ENCODE measurements at regions not wholly inside any gene's neighbourhood (a gene's known extent, or its start where the extent isn't known, plus 50 kb on each side); places are given as distances from the start of the nearest gene placed in this dataset.

- no peak for DNase-seq
Measured at GRCh38 chr16:86093801-86094750, 195.1 kb downstream of the IRF8 start.

GRCh38 chr16:86095131-86095752 is 196.3 kb downstream of the IRF8 start:
- no peak for DNase-seq

GRCh38 chr16:86095906-86096485 is 197.0 kb downstream of the IRF8 start:
- no peak for DNase-seq

GRCh38 chr16:86096850-86097249 is 197.9 kb downstream of the IRF8 start:
- no peak for DNase-seq

GRCh38 chr16:86099326-86099725 is 200.4 kb downstream of the IRF8 start:
- no peak for DNase-seq

GRCh38 chr16:86100205-86101136 is 201.5 kb downstream of the IRF8 start:
- no peak for DNase-seq

- DNase-seq, result no peak
Measured at GRCh38 chr16:86101137-86101896, 202.4 kb downstream of the IRF8 start.

- no peak for DNase-seq
Measured at GRCh38 chr16:86101897-86102157, 202.9 kb downstream of the IRF8 start.

GRCh38 chr16:86103320-86103719 is 204.4 kb downstream of the IRF8 start:
- DNase-seq, result no peak

- DNase-seq, result no peak
Measured at GRCh38 chr16:86104537-86105048, 205.6 kb downstream of the IRF8 start.

- no peak for DNase-seq
Measured at GRCh38 chr16:86107215-86107825, 208.4 kb downstream of the IRF8 start.

GRCh38 chr16:86108062-86108461 is 209.1 kb downstream of the IRF8 start:
- DNase-seq, result no peak

GRCh38 chr16:86110134-86110533 is 211.2 kb downstream of the IRF8 start:
- no peak for DNase-seq

- no peak for DNase-seq
Measured at GRCh38 chr16:86110726-86111125, 211.8 kb downstream of the IRF8 start.

- DNase-seq, result no peak
Measured at GRCh38 chr16:86112178-86112577, 213.2 kb downstream of the IRF8 start.

- no peak for DNase-seq
Measured at GRCh38 chr16:86117235-86117634, 218.3 kb downstream of the IRF8 start.

GRCh38 chr16:86117756-86118155 is 218.8 kb downstream of the IRF8 start:
- no peak for DNase-seq

GRCh38 chr16:86118467-86119307 is 219.7 kb downstream of the IRF8 start:
- no peak for DNase-seq

- DNase-seq, result no peak
Measured at GRCh38 chr16:86120201-86121192, 221.5 kb downstream of the IRF8 start.

Data from CD4-positive, alpha-beta T cell treated with Interleukin-4 for 4 hours (primary cell).